ENCODE measurements at regions not wholly inside any gene's neighbourhood (a gene's known extent, or its start where the extent isn't known, plus 50 kb on each side); places are given as distances from the start of the nearest gene placed in this dataset.

DNA sequence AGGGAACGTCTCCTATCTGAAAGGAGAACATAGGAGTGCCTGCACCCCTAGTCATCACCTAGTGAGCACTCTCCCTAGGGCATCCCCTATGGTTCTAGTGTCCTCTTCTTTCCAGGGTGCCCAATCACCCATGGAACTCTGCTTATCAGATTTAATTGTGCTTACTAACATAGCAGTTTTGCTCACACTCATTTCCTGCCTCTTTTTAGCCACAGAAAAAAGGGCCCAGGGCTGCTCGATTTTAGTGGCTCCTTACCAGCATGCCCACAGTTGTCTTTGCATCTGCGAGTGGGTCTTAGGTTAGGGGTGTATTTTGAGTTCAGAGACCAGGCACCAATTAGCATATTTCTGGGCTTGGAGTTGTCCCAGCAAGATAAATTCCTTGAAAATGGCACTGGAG is 1110.2 kb downstream of the TAF11L14 start:
- ATAC-seq (ENCODE audit: low FRiP score) (no peak), DNase-seq (ENCODE audit: low spot score) (no peak)
- TF ChIP-seq CTCF (IDR thresholded peaks at IDR 0.05), result no peak

DNA sequence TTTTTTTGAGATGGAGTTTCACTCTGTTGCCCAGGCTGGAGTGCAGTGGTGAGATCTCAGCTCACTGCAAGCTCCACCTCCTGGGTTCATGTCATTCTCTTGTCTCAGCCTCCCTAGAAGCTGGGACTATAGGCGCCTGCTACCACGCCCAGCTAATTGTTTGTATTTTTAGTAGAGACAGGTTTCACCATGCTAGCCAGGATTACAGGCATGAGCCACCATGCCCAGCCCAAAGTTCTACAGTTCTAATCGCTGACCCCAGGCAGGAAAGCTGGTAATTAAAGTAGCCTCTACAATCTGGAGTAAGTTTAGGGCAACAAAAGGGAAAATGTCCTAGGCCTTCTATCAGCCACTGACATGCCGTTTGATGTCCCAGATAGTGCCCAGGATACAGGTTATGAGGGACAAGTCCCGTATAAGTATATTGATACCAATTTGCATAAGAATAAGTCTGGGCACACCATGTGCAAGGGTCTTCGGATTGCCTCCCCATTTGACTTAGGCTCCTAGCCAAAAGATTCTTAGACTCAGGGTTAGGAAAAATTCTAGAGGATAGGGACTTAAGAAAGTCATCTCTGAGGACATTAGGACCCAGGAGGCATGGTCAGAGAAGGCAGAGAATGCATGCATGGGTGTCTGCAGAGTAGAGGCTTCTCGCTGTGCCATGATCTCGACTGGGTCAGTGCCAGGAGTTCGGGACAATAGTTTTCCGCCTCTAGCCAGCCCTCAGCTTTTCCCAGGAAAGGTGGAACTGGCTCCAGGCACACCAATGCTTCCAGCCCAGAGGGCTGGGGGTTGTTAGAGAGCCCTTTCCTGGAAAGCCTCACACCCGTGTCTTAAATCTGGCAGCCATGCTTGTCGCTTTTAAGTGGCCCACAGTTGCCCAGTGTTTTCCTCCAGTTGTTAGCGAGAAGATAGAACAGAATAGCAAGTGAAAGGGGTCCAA is 1111.1 kb downstream of the TAF11L14 start:
- no peak for ATAC-seq (ENCODE audit: low FRiP score)
- no peak for DNase-seq (ENCODE audit: low spot score)
- no peak for TF ChIP-seq CTCF (IDR thresholded peaks at IDR 0.05)

GRCh38 chr5:18745988-18746615 is 1111.8 kb downstream of the TAF11L14 start:
- TF ChIP-seq CTCF (IDR thresholded peaks at IDR 0.05), result no peak
- DNase-seq (ENCODE audit: low spot score) (no peak), ATAC-seq (ENCODE audit: low FRiP score) (no peak)

DNA sequence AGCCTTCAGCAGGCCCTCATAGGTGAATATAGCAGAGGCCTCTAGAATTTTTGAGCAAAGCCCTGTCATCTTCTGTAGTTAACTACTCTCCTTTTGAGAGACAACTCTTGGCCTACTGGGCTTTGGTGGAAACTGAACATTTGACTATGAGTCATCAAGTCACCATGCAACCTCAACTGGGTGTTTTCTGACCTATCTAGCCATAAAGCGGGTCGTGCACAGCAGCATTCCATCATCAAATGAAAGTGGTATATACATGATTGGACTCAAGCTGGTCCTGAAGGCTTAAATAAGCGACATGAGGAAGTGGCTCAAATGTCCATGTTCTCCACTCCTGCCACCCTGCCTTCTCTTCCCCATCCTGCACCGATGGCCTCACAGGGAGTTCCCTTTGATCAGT is 1115.5 kb downstream of the TAF11L14 start:
- ATAC-seq (ENCODE audit: low FRiP score) (no peak), DNase-seq (ENCODE audit: low spot score) (no peak)
- TF ChIP-seq CTCF (IDR thresholded peaks at IDR 0.05), result no peak

DNA sequence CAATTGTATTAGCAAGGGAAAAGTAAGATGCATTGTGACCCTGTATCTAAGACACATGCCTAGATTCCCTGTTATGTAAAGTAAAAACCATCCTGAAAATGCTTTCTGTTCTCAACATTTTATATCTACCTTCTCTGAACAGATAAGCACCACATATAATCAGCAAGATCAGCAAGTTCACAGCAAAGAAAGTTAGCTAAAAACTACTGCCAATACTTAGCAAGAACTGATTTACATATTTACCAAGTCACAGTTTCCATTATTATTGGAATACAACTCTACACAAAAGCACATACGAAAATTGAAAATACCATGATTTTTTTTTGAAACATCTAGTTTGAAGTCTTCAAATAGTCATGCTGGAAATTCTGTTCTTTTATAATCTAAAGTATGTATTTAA is 1118.1 kb downstream of the TAF11L14 start:
- TF ChIP-seq CTCF (IDR thresholded peaks at IDR 0.05), result no peak
- no peak for DNase-seq (ENCODE audit: low spot score)
- ATAC-seq (ENCODE audit: low FRiP score), result no peak

GRCh38 chr5:18754201-18754600 is 1119.9 kb downstream of the TAF11L14 start:
- no peak for TF ChIP-seq CTCF (IDR thresholded peaks at IDR 0.05)
- no peak for ATAC-seq (ENCODE audit: low FRiP score)
- no peak for DNase-seq (ENCODE audit: low spot score)

Measured in omental fat pad (tissue), 3 donors.